Activated T-cell treated with anti-CD3 and anti-CD28 coated beads, Interleukin-2, amount 50 U/mL, for 72 hours (primary cell): ENCODE measurements at regions not wholly inside any gene's neighbourhood (a gene's known extent, or its start where the extent isn't known, plus 50 kb on each side); places are given as distances from the start of the nearest gene placed in this dataset.

Experiments
- ATAC-seq, 2 donors: fragments of 150-1000 bp; cut with Tn5 transposase; replicated peaks in 1 of 2; 2 replicates each; pipeline ENCODE4 v1.10.0; 2021; ENCODE audit warnings: moderate library complexity in 2 of 2, mild to moderate bottlenecking in 1 of 2
- DNase-seq, 2 donors: peaks; one replicate each; pipeline ENCODE4 v3.0.0; 2021 to 2022; ENCODE audit warnings: mixed read lengths in 1 of 2
- H3K27ac Mint-ChIP-seq: one replicate; pipeline ENCODE4 v1.8.0; 2022; ENCODE audit warnings: mild to moderate bottlenecking, moderate library complexity, mixed read lengths
- H3K27me3 Mint-ChIP-seq: one replicate; pipeline ENCODE4 v1.8.0; 2022; ENCODE audit warnings: low read depth, mixed read lengths
- H3K36me3 Mint-ChIP-seq, 2 donors: one replicate each; pipeline ENCODE4 v1.8.0; 2022; ENCODE audit warnings: mixed read lengths in 2 of 2, mild to moderate bottlenecking in 1 of 2; ENCODE audit not compliant: insufficient read depth in 2 of 2
- H3K4me1 Mint-ChIP-seq: one replicate; pipeline ENCODE4 v1.8.0; 2022; ENCODE audit warnings: low read depth, mixed read lengths
- H3K4me3 Mint-ChIP-seq, 2 donors: one replicate each; pipeline ENCODE4 v1.8.0; 2022; ENCODE audit warnings: mild to moderate bottlenecking in 2 of 2, mixed read lengths in 2 of 2, moderate library complexity in 2 of 2
- H3K9me3 Mint-ChIP-seq, 2 donors: one replicate each; pipeline ENCODE4 v1.8.0; 2022; ENCODE audit warnings: mixed read lengths in 2 of 2

- no peak overlapping the region for H3K27ac Mint-ChIP-seq
- peaks cover 3 to 6% of the 10 kb centered on the region in 2 donors for H3K9me3 Mint-ChIP-seq
- DNase-seq (no peak), ATAC-seq (no peak)
- no peak overlapping the region for H3K4me3 Mint-ChIP-seq
- no peaks in the 10 kb centered on the region for H3K27me3 Mint-ChIP-seq
- H3K4me1 Mint-ChIP-seq, result no peaks in the 10 kb centered on the region
- no peaks in the 10 kb centered on the region for H3K36me3 Mint-ChIP-seq
Measured at GRCh38 chr18:4605212-4605611, 150.1 kb upstream of the DLGAP1 start.

- DNase-seq, result no peak
- H3K4me3 Mint-ChIP-seq, result no peak overlapping the region
- no peak for ATAC-seq
- H3K9me3 Mint-ChIP-seq, result peaks cover 2 to 6% of the 10 kb centered on the region in 2 donors
- H3K36me3 Mint-ChIP-seq, result no peaks in the 10 kb centered on the region
- H3K27me3 Mint-ChIP-seq, result no peaks in the 10 kb centered on the region
- no peak overlapping the region for H3K27ac Mint-ChIP-seq
- no peaks in the 10 kb centered on the region for H3K4me1 Mint-ChIP-seq
Measured at GRCh38 chr18:4603955-4604354, 148.8 kb upstream of the DLGAP1 start.

GRCh38 chr18:4599312-4599711 is 144.2 kb upstream of the DLGAP1 start:
- DNase-seq, result no peak
- H3K4me1 Mint-ChIP-seq, result no peaks in the 10 kb centered on the region
- H3K4me3 Mint-ChIP-seq, result no peak overlapping the region
- H3K27ac Mint-ChIP-seq, result no peak overlapping the region
- no peaks in the 10 kb centered on the region for H3K36me3 Mint-ChIP-seq
- no peak for ATAC-seq
- H3K9me3 Mint-ChIP-seq, result peaks cover under 1 to 2% of the 10 kb centered on the region in 2 donors
- H3K27me3 Mint-ChIP-seq, result no peaks in the 10 kb centered on the region

- ATAC-seq, result no peak
- Mint-ChIP-seq H3K9me3 (peaks cover 0 to 2% of the 10 kb centered on the region in 2 donors), H3K4me1 (no peaks in the 10 kb centered on the region), H3K27ac (no peak overlapping the region), H3K27me3 (no peaks in the 10 kb centered on the region), H3K36me3 (no peaks in the 10 kb centered on the region), H3K4me3 (no peak overlapping the region)
- no peak for DNase-seq
Measured at GRCh38 chr18:4597301-4597700, 142.2 kb upstream of the DLGAP1 start.

- H3K27ac Mint-ChIP-seq, result no peak overlapping the region
- no peaks in the 10 kb centered on the region for H3K36me3 Mint-ChIP-seq
- no peak for ATAC-seq
- no peaks in the 10 kb centered on the region for H3K9me3 Mint-ChIP-seq
- no peaks in the 10 kb centered on the region for H3K27me3 Mint-ChIP-seq
- no peaks in the 10 kb centered on the region for H3K4me1 Mint-ChIP-seq
- no peak for DNase-seq
- H3K4me3 Mint-ChIP-seq, result no peak overlapping the region
Measured at GRCh38 chr18:4593895-4594294, 138.8 kb upstream of the DLGAP1 start.

GRCh38 chr18:4593459-4593858 is 138.4 kb upstream of the DLGAP1 start:
- no peaks in the 10 kb centered on the region for H3K27me3 Mint-ChIP-seq
- no peak overlapping the region for H3K4me3 Mint-ChIP-seq
- H3K27ac Mint-ChIP-seq, result no peak overlapping the region
- H3K36me3 Mint-ChIP-seq, result no peaks in the 10 kb centered on the region
- ATAC-seq (no peak), DNase-seq (no peak)
- no peaks in the 10 kb centered on the region for H3K4me1 Mint-ChIP-seq
- peaks cover 0 to 3% of the 10 kb centered on the region in 2 donors for H3K9me3 Mint-ChIP-seq

- Mint-ChIP-seq H3K27me3 (no peaks in the 10 kb centered on the region), H3K4me1 (no peaks in the 10 kb centered on the region), H3K9me3 (peaks cover 1 to 3% of the 10 kb centered on the region in 2 donors), H3K4me3 (no peak overlapping the region), H3K36me3 (no peaks in the 10 kb centered on the region), H3K27ac (no peak overlapping the region)
- DNase-seq (no peak), ATAC-seq (no peak)
Measured at GRCh38 chr18:4589056-4589800, 134.1 kb upstream of the DLGAP1 start.

- H3K9me3 Mint-ChIP-seq, result peaks cover 1 to 5% of the 10 kb centered on the region in 2 donors
- H3K27me3 Mint-ChIP-seq, result no peaks in the 10 kb centered on the region
- DNase-seq, result no peak
- ATAC-seq, result no peak
- no peaks in the 10 kb centered on the region for H3K36me3 Mint-ChIP-seq
- H3K4me3 Mint-ChIP-seq, result no peak overlapping the region
- no peak overlapping the region for H3K27ac Mint-ChIP-seq
- no peaks in the 10 kb centered on the region for H3K4me1 Mint-ChIP-seq
Measured at GRCh38 chr18:4587204-4587603, 132.1 kb upstream of the DLGAP1 start.

GRCh38 chr18:4586731-4587130 is 131.6 kb upstream of the DLGAP1 start:
- ATAC-seq, result no peak
- Mint-ChIP-seq H3K27ac (no peak overlapping the region), H3K36me3 (no peaks in the 10 kb centered on the region), H3K9me3 (peaks cover 5% of the 10 kb centered on the region in 2 donors), H3K4me3 (no peak overlapping the region), H3K4me1 (no peaks in the 10 kb centered on the region), H3K27me3 (no peaks in the 10 kb centered on the region)
- no peak for DNase-seq

- peaks cover 1 to 7% of the 10 kb centered on the region in 2 donors for H3K36me3 Mint-ChIP-seq
- DNase-seq (no peak), ATAC-seq (no peak)
- no peaks in the 10 kb centered on the region for H3K27me3 Mint-ChIP-seq
- H3K4me1 Mint-ChIP-seq, result no peaks in the 10 kb centered on the region
- H3K27ac Mint-ChIP-seq, result no peak overlapping the region
- no peak overlapping the region for H3K4me3 Mint-ChIP-seq
- H3K9me3 Mint-ChIP-seq, result peaks cover 9 to 14% of the 10 kb centered on the region in 2 donors
Measured at GRCh38 chr18:4582431-4583335, 127.6 kb upstream of the DLGAP1 start.

GRCh38 chr18:4581966-4582365 is 126.9 kb upstream of the DLGAP1 start:
- Mint-ChIP-seq H3K36me3 (peaks cover 1 to 7% of the 10 kb centered on the region in 2 donors), H3K27me3 (no peaks in the 10 kb centered on the region), H3K27ac (no peak overlapping the region), H3K9me3 (peaks cover 9 to 16% of the 10 kb centered on the region in 2 donors), H3K4me1 (no peaks in the 10 kb centered on the region), H3K4me3 (no peak overlapping the region)
- no peak for DNase-seq
- ATAC-seq, result no peak

GRCh38 chr18:4578449-4578848 is 123.3 kb upstream of the DLGAP1 start:
- H3K27me3 Mint-ChIP-seq, result no peaks in the 10 kb centered on the region

GRCh38 chr18:4573735-4574134 is 118.6 kb upstream of the DLGAP1 start:
- Mint-ChIP-seq H3K27me3 (no peaks in the 10 kb centered on the region), H3K36me3 (peaks cover 3% of the 10 kb centered on the region in 2 donors), H3K4me1 (no peaks in the 10 kb centered on the region), H3K9me3 (peaks cover 16 to 19% of the 10 kb centered on the region in 2 donors), H3K4me3 (no peak overlapping the region), H3K27ac (no peak overlapping the region)
- ATAC-seq (no peak), DNase-seq (no peak)

More at GRCh38 chr18:4578449-4578848, 123.3 kb upstream of the DLGAP1 start:
- Mint-ChIP-seq H3K9me3 (peaks cover 14 to 19% of the 10 kb centered on the region in 2 donors), H3K4me1 (no peaks in the 10 kb centered on the region), H3K4me3 (no peak overlapping the region), H3K36me3 (peaks cover 3 to 7% of the 10 kb centered on the region in 2 donors), H3K27ac (no peak overlapping the region)
- ATAC-seq, result no peak
- no peak for DNase-seq
